Activated B cell treated with CpG ODN at 0.5 μM for 24 hours (primary cell): ENCODE measurements at regions not wholly inside any gene's neighbourhood (a gene's known extent, or its start where the extent isn't known, plus 50 kb on each side); places are given as distances from the start of the nearest gene placed in this dataset.

Experiments
- ATAC-seq: fragments of 200-7000 bp; cut with Tn5 transposase; one replicate; pipeline ENCODE4 v1.10.0; 2021; ENCODE audit warnings: low read depth, mild to moderate bottlenecking, moderate library complexity
- CTCF ChIA-PET: fragments of 350-600 bp; sonication (Branson Sonifier 250); formaldehyde crosslinking; loops from one replicate; lab custom pipeline; 2021; ENCODE audit warnings: antibody characterized with exemption; lab: Charles Lee
- POLR2A ChIA-PET: fragments of 350-600 bp; sonication (Branson Sonifier 250); formaldehyde crosslinking; loops from one replicate; lab custom pipeline; 2021; ENCODE audit warnings: antibody characterized with exemption; lab: Charles Lee
- DNase-seq: peaks from one replicate; pipeline ENCODE4 v3.0.0; 2022
- H3K27ac Mint-ChIP-seq: one replicate; pipeline ENCODE4 v1.8.0; 2020; ENCODE audit warnings: mixed read lengths
- H3K27me3 Mint-ChIP-seq: one replicate; pipeline ENCODE4 v1.8.0; 2021; ENCODE audit warnings: mixed read lengths
- H3K36me3 Mint-ChIP-seq: one replicate; pipeline ENCODE4 v1.8.0; 2021; ENCODE audit warnings: low read depth, mixed read lengths
- H3K4me1 Mint-ChIP-seq: one replicate; pipeline ENCODE4 v1.8.0; 2021; ENCODE audit warnings: mixed read lengths
- H3K4me3 Mint-ChIP-seq: one replicate; pipeline ENCODE4 v1.8.0; 2020; ENCODE audit warnings: mild to moderate bottlenecking, mixed read lengths
- H3K9me3 Mint-ChIP-seq: one replicate; pipeline ENCODE4 v1.8.0; 2020; ENCODE audit warnings: mixed read lengths
- CTCF ChIP-seq: fragments of 200-600 bp; IDR thresholded peaks from one replicate; pipeline ENCODE4 v1.8.0; 2022; ENCODE audit warnings: antibody characterized with exemption, mild to moderate bottlenecking
- intact Hi-C: fragments of 100-400 bp; cut with micrococcal nuclease; formaldehyde crosslinking; loops from one replicate; pipeline ENCODE4 v1.15.1; 2024

DNA sequence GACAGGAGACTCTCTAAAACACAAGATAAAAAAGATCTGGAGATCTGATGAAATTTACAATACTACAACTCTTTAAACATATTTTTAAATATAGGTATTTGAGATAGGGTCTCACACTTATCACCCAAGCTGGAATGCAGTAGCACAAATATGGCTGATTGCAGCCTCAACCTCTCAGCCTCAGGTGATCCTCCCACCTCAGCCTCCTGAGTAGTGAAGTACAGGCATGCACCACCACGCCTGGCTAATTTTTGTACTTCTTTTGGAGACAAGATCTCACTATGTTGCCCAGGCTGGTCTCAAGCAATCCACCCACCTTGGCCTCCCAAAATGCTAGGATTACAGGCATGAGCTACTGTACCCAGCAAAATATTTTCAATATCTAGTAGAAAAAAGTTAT lies 170.0 kb upstream of the NR5A2 start:
- POLR2A ChIA-PET = no interaction called here
- H3K36me3 Mint-ChIP-seq = no peaks in the 10 kb centered on the region
- no peaks in the 10 kb centered on the region for H3K9me3 Mint-ChIP-seq
- no peak for TF ChIP-seq CTCF
- no peak for DNase-seq
- H3K27ac Mint-ChIP-seq = no peak overlapping the region
- H3K4me3 Mint-ChIP-seq = no peak overlapping the region
- peaks cover 6% of the 10 kb centered on the region for H3K27me3 Mint-ChIP-seq
- no peak for ATAC-seq
- intact Hi-C loops = no loop called here
- CTCF ChIA-PET = no interaction called here
- H3K4me1 Mint-ChIP-seq = peaks cover 8% of the 10 kb centered on the region

DNA sequence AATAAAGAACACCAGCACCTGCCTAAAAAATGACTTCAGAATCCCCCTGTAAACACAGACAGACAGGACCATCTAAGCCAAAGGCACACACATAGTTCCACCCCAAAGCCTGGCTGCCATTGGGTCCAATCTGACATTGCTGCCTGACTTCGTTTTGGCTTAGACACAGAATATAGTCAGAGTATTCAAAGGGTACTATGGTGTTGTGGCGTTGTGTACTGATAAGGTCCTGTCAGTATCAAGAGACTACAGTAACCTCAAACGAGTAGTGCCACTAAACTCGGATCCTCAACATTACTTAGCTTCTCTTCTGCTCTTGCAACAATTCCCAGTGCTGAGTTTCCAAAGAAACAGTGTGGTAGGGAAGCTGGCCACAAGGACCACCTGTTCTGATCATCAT lies 169.3 kb upstream of the NR5A2 start:
- H3K4me3 Mint-ChIP-seq = no peak overlapping the region
- H3K27ac Mint-ChIP-seq = no peak overlapping the region
- intact Hi-C loops = no loop called here
- H3K27me3 Mint-ChIP-seq = peaks cover 8% of the 10 kb centered on the region
- POLR2A ChIA-PET = no interaction called here
- no peaks in the 10 kb centered on the region for H3K9me3 Mint-ChIP-seq
- H3K36me3 Mint-ChIP-seq = no peaks in the 10 kb centered on the region
- CTCF ChIA-PET = no interaction called here
- H3K4me1 Mint-ChIP-seq = peaks cover 8% of the 10 kb centered on the region
- ATAC-seq (no peak), DNase-seq (no peak)
- TF ChIP-seq CTCF = no peak

GRCh38 chr1:199858856-199859255 lies 168.7 kb upstream of the NR5A2 start:
- TF ChIP-seq CTCF = no peak
- no peak overlapping the region for H3K4me3 Mint-ChIP-seq
- H3K27me3 Mint-ChIP-seq = peaks cover 10% of the 10 kb centered on the region
- H3K4me1 Mint-ChIP-seq = peaks cover 8% of the 10 kb centered on the region
- H3K36me3 Mint-ChIP-seq = no peaks in the 10 kb centered on the region
- DNase-seq (no peak), ATAC-seq (no peak)
- H3K9me3 Mint-ChIP-seq = no peaks in the 10 kb centered on the region
- POLR2A ChIA-PET = no interaction called here
- CTCF ChIA-PET = no interaction called here
- intact Hi-C loops = no loop called here
- no peak overlapping the region for H3K27ac Mint-ChIP-seq

DNA sequence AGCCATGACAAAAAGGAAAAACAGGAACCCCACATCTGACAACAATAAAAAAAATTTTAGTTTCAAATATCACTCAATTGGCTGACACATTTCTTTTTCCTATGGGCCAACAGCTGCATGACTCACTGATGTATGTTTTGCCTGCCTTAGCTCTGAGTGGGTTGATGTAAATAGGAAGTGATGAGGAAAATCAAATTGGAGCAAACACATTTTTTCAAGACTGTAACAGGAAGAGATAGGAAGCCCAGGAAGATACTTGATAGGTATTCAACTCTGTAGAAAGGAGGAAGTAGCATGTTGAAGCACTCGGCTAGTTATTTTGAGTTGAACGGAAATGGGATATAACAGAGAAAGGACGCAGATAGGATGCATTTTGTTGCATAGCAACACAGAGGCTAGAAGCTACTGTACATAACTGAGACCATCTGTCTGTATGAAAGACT lies 168.0 kb upstream of the NR5A2 start:
- DNase-seq = no peak
- no peak for ATAC-seq
- Mint-ChIP-seq H3K27me3 (peaks cover 10% of the 10 kb centered on the region), H3K4me1 (peaks cover 8% of the 10 kb centered on the region), H3K9me3 (no peaks in the 10 kb centered on the region), H3K36me3 (no peaks in the 10 kb centered on the region), H3K27ac (no peak overlapping the region), H3K4me3 (no peak overlapping the region)
- intact Hi-C loops = no loop called here
- POLR2A ChIA-PET = no interaction called here
- CTCF ChIA-PET = no interaction called here
- no peak for TF ChIP-seq CTCF

DNA sequence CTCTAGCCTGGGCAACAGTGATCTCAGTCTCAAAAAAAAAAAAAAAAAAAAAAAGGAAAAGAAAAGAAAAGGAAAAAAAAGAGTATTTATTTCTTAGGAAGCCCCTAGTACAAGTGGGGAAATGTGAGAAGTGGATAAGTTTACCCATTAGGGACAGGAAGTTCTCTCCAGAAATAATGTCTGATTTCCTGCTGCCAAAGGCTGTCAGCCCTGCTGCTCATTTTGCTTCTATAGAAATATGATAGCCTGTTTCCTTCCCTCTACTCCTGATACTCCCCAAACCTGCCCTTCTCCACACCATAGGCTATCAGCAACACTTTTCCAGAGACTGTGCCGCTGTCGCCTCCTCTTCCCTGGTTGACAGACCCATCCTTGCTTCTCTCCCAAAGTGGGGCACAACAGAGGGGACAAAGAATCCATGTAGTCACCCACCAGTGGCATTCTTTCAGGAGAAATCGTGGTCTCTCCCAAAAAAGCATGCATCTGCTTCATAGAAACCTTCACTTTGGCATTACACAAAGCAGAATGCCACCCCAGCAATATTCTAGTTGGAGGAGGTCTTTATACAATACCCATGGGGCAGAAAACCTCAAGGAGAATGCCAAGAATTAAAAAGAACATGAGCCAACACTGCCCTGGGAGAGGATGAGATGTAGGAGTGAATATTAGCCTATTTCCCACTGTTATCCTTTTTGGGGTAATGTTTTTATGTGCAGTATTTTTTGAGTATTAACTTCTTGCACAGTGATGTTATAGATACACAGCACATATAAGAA lies 166.3 kb upstream of the NR5A2 start:
- ATAC-seq (no peak), DNase-seq (no peak)
- H3K36me3 Mint-ChIP-seq = no peaks in the 10 kb centered on the region
- H3K27ac Mint-ChIP-seq = no peak overlapping the region
- CTCF ChIA-PET = no interaction called here
- no peak overlapping the region for H3K4me3 Mint-ChIP-seq
- TF ChIP-seq CTCF = no peak
- no peaks in the 10 kb centered on the region for H3K9me3 Mint-ChIP-seq
- H3K27me3 Mint-ChIP-seq = peaks cover 10% of the 10 kb centered on the region
- POLR2A ChIA-PET = no interaction called here
- peaks cover 8% of the 10 kb centered on the region for H3K4me1 Mint-ChIP-seq
- intact Hi-C loops = no loop called here
